Astrocyte (in vitro differentiated cells and primary cell): ENCODE measurements at regions not wholly inside any gene's neighbourhood (a gene's known extent, or its start where the extent isn't known, plus 50 kb on each side); places are given as distances from the start of the nearest gene placed in this dataset.

Source experiments
- DNase-seq: peaks from one replicate; pipeline ENCODE4 v3.0.0-alpha.2; 2010; ENCODE audit warnings: low read depth
- FAIRE-seq: peaks from 2 replicates; lab custom pipeline; 2011; peaks lifted over from hg19 to GRCh38; lab: Jason Lieb, UNC
- H2AFZ ChIP-seq: 2 replicates; pipeline ENCODE4 v1.6.0; 2012; ENCODE audit warnings: low read depth, low read length, inconsistent platforms
- H3K27ac ChIP-seq: 2 replicates; pipeline ENCODE4 v1.5.1; 2011; ENCODE audit warnings: low read depth, low read length, inconsistent platforms
- H3K27me3 ChIP-seq: 2 replicates; pipeline ENCODE4 v1.6.0; 2011; ENCODE audit warnings: low read length, inconsistent platforms; ENCODE audit not compliant: insufficient read depth
- H3K36me3 ChIP-seq: 2 replicates; pipeline ENCODE4 v1.5.1; 2011; ENCODE audit warnings: low read length, inconsistent platforms; ENCODE audit not compliant: insufficient read depth
- H3K4me1 ChIP-seq: 2 replicates; pipeline ENCODE4 v1.5.1; 2011; ENCODE audit warnings: low read length, inconsistent platforms; ENCODE audit not compliant: insufficient read depth
- H3K4me2 ChIP-seq: 2 replicates; pipeline ENCODE4 v1.6.0; 2012; ENCODE audit warnings: low read length, inconsistent platforms
- H3K4me3 ChIP-seq: 2 replicates; pipeline ENCODE4 v1.5.1; 2011; ENCODE audit warnings: low read depth, mild to moderate bottlenecking, low read length, inconsistent platforms; ENCODE audit not compliant: insufficient read depth
- H3K79me2 ChIP-seq: 2 replicates; pipeline ENCODE4 v1.6.0; 2012; ENCODE audit warnings: mild to moderate bottlenecking, low read length, inconsistent platforms; ENCODE audit not compliant: insufficient read depth
- H3K9ac ChIP-seq: 2 replicates; pipeline ENCODE4 v1.6.0; 2012; ENCODE audit warnings: mild to moderate bottlenecking, low read length, inconsistent platforms
- H3K9me3 ChIP-seq: 2 replicates; pipeline ENCODE4 v1.5.1; 2012; ENCODE audit warnings: low read depth, mild to moderate bottlenecking, low read length, inconsistent platforms; ENCODE audit not compliant: insufficient read depth
- H4K20me1 ChIP-seq: 2 replicates; pipeline ENCODE4 v1.6.0; 2012; ENCODE audit warnings: low read length, inconsistent platforms; ENCODE audit not compliant: insufficient read depth
- H3K27ac Mint-ChIP-seq: one replicate; pipeline ENCODE4 v1.8.0; 2021; ENCODE audit warnings: mild to moderate bottlenecking, mixed read lengths; ENCODE audit not compliant: unreplicated experiment
- H3K27me3 Mint-ChIP-seq: one replicate; pipeline ENCODE4 v1.8.0; 2021; ENCODE audit warnings: low read depth, mixed read lengths; ENCODE audit not compliant: unreplicated experiment
- H3K36me3 Mint-ChIP-seq: one replicate; pipeline ENCODE4 v1.8.0; 2021; ENCODE audit warnings: low read depth, mixed read lengths; ENCODE audit not compliant: unreplicated experiment
- H3K4me1 Mint-ChIP-seq: one replicate; pipeline ENCODE4 v1.8.0; 2021; ENCODE audit warnings: low read depth, mixed read lengths; ENCODE audit not compliant: unreplicated experiment
- H3K4me3 Mint-ChIP-seq: one replicate; pipeline ENCODE4 v1.8.0; 2021; ENCODE audit warnings: mild to moderate bottlenecking, moderate library complexity, mixed read lengths; ENCODE audit not compliant: unreplicated experiment
- H3K9me3 Mint-ChIP-seq: one replicate; pipeline ENCODE4 v1.8.0; 2021; ENCODE audit warnings: mild to moderate bottlenecking, mixed read lengths; ENCODE audit not compliant: unreplicated experiment
- EZH2 ChIP-seq: IDR thresholded peaks from 2 replicates; pipeline ENCODE4 v1.6.1; 2012; ENCODE audit warnings: mild to moderate bottlenecking, low read length, inconsistent platforms; ENCODE audit not compliant: insufficient read depth
- TF ChIP-seq, protein P1 (sequence below): IDR thresholded peaks from 2 replicates; pipeline ENCODE4 v1.5.1; 2011; ENCODE audit warnings: low read depth, mild to moderate bottlenecking, inconsistent platforms, low read length, moderate library complexity; ENCODE audit not compliant: insufficient read depth

DNA sequence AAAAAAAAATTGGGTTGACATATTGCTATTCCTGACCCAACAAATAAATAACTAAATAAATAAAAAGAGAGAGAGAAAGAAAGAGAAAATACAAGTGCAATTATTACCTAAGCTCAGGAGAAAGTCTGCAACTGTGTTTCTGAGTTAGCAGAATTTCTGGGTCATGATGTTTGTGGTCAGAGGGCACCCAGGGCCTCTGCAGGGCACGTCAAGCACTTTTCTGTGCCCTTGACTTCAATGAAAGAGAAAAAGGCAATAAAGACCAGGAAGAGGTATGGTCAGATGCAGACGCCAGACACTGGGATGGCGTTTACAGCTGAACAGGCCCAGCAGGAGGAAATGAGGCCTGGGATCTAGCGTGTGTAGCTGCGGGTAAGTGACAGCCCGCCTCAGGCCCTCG is 160.9 kb upstream of the GDF10 start:
- FAIRE-seq (no peak), DNase-seq (no peak)
- H3K4me3 Mint-ChIP-seq: peak overlapping the region; percentile 58
- Histone ChIP-seq H3K4me1 (peaks cover 40% of the 10 kb centered on the region), H3K27me3 (no peaks in the 10 kb centered on the region), H3K27ac (peak overlapping the region; percentile 97), H3K36me3 (no peaks in the 10 kb centered on the region), H3K4me3 (peak overlapping the region; percentile 63), H3K9ac (peak overlapping the region; percentile 90), H4K20me1 (peaks cover 4% of the 10 kb centered on the region), H3K4me2 (peak overlapping the region; percentile 85), H3K79me2 (peaks cover 61% of the 10 kb centered on the region), H2AFZ (no peak overlapping the region), H3K9me3 (no peaks in the 10 kb centered on the region)
- H3K27me3 Mint-ChIP-seq: no peaks in the 10 kb centered on the region
- peaks cover 36% of the 10 kb centered on the region for H3K4me1 Mint-ChIP-seq
- H3K27ac Mint-ChIP-seq: peak overlapping the region; percentile 100
- peaks cover 12% of the 10 kb centered on the region for H3K36me3 Mint-ChIP-seq
- no peak for TF ChIP-seq EZH2
- TF ChIP-seq, protein P1, sequence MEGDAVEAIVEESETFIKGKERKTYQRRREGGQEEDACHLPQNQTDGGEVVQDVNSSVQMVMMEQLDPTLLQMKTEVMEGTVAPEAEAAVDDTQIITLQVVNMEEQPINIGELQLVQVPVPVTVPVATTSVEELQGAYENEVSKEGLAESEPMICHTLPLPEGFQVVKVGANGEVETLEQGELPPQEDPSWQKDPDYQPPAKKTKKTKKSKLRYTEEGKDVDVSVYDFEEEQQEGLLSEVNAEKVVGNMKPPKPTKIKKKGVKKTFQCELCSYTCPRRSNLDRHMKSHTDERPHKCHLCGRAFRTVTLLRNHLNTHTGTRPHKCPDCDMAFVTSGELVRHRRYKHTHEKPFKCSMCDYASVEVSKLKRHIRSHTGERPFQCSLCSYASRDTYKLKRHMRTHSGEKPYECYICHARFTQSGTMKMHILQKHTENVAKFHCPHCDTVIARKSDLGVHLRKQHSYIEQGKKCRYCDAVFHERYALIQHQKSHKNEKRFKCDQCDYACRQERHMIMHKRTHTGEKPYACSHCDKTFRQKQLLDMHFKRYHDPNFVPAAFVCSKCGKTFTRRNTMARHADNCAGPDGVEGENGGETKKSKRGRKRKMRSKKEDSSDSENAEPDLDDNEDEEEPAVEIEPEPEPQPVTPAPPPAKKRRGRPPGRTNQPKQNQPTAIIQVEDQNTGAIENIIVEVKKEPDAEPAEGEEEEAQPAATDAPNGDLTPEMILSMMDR: no peak
- peaks cover 5% of the 10 kb centered on the region for H3K9me3 Mint-ChIP-seq

DNA sequence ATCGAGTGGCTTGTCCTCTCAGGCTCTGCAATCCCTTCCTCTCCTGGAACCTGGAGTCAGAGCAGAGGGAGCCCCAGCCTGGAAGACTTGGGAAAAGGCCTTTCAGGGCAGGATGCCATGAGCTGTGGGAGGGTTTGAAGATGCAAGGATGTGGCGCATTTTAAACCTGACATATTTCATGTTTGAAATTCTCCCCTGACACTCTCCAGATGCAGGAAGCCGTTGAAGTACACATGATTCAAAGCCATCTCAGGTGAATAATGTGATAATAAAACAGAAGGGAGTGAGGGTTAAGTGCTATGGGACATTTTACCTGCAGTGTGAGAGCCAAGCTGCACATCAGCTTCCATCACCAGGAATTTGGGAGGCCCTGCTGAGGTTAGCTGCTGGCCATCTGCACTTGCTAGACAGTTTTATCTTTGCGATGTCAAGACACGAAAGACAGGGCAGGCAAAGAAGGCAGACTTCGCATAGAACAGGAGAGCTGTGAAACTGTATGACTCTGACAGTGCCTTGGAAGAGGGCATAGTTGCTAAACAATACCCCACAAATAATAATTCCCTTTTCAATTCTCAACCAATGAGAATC is 159.1 kb upstream of the GDF10 start:
- no peaks in the 10 kb centered on the region for H3K9me3 ChIP-seq
- H3K4me2 ChIP-seq: peak overlapping the region; percentile 7
- no peaks in the 10 kb centered on the region for H3K36me3 ChIP-seq
- TF ChIP-seq, protein P1: no peak
- no peak for TF ChIP-seq EZH2
- H3K4me1 ChIP-seq: peaks cover 37% of the 10 kb centered on the region
- no peak overlapping the region for H3K27ac ChIP-seq
- Mint-ChIP-seq H3K27ac (peak overlapping the region; percentile 9), H3K27me3 (no peaks in the 10 kb centered on the region), H3K9me3 (peaks cover 5% of the 10 kb centered on the region), H3K4me1 (peaks cover 31% of the 10 kb centered on the region), H3K36me3 (peaks cover 14% of the 10 kb centered on the region), H3K4me3 (no peak overlapping the region)
- DNase-seq: no peak
- peaks cover 64% of the 10 kb centered on the region for H3K79me2 ChIP-seq
- H4K20me1 ChIP-seq: peaks cover 4% of the 10 kb centered on the region
- H3K27me3 ChIP-seq: no peaks in the 10 kb centered on the region
- no peak overlapping the region for H3K9ac ChIP-seq
- no peak overlapping the region for H3K4me3 ChIP-seq
- FAIRE-seq: no peak
- no peak overlapping the region for H2AFZ ChIP-seq

- TF ChIP-seq EZH2: no peak
- TF ChIP-seq, protein P1: no peak
- Histone ChIP-seq H3K4me1 (peaks cover 32% of the 10 kb centered on the region), H3K79me2 (peaks cover 64% of the 10 kb centered on the region), H3K4me2 (peak overlapping the region; percentile 7), H2AFZ (no peak overlapping the region), H3K27me3 (no peaks in the 10 kb centered on the region), H3K27ac (no peak overlapping the region), H3K4me3 (no peak overlapping the region), H4K20me1 (peaks cover 7% of the 10 kb centered on the region), H3K9ac (no peak overlapping the region), H3K9me3 (no peaks in the 10 kb centered on the region), H3K36me3 (no peaks in the 10 kb centered on the region)
- no peak overlapping the region for H3K27ac Mint-ChIP-seq
- peaks cover 11% of the 10 kb centered on the region for H3K36me3 Mint-ChIP-seq
- FAIRE-seq: no peak
- no peaks in the 10 kb centered on the region for H3K27me3 Mint-ChIP-seq
- H3K4me3 Mint-ChIP-seq: no peak overlapping the region
- H3K4me1 Mint-ChIP-seq: peaks cover 29% of the 10 kb centered on the region
- H3K9me3 Mint-ChIP-seq: peaks cover 3% of the 10 kb centered on the region
- DNase-seq: no peak
Observed at GRCh38 chr10:47141349-47141748, 158.6 kb upstream of the GDF10 start.
